Thoracic aorta (tissue), 2 donors: ENCODE measurements at regions not wholly inside any gene's neighbourhood (a gene's known extent, or its start where the extent isn't known, plus 50 kb on each side); places are given as distances from the start of the nearest gene placed in this dataset.

Experiments
- ATAC-seq: fragments of 150-250 bp; one replicate; pipeline ENCODE4 v1.8.0; 2017; ENCODE audit warnings: low read depth; ENCODE audit not compliant: insufficient number of reproducible peaks, low FRiP score
- DNase-seq: peaks from one replicate; pipeline ENCODE4 v3.0.0-alpha.2; 2020; ENCODE audit warnings: low spot score
- H3K27ac ChIP-seq, 2 donors: fragments of 200-600 bp; sonication (generic); 1 replicate in 1 of 2; 2 replicates in 1 of 2; pipeline ENCODE4 v1.5.1; 2016; ENCODE audit warnings: mild to moderate bottlenecking in 2 of 2, moderate library complexity in 2 of 2
- H3K27me3 ChIP-seq: fragments of 200-600 bp; sonication (generic); replicated peaks from 2 replicates; pipeline ENCODE4 v1.6.0; 2016; ENCODE audit warnings: mild to moderate bottlenecking; ENCODE audit not compliant: insufficient read depth
- H3K36me3 ChIP-seq: fragments of 200-600 bp; sonication (generic); one replicate; pipeline ENCODE4 v1.5.1; 2016
- H3K4me1 ChIP-seq, 2 donors: fragments of 200-600 bp; sonication (generic); 1 replicate in 1 of 2; 2 replicates in 1 of 2; pipeline versions ENCODE4 v1.5.1 to v1.6.0; 2016; ENCODE audit warnings: low read depth in 2 of 2, mild to moderate bottlenecking in 1 of 2; ENCODE audit not compliant: control insufficient read depth in 1 of 2
- H3K4me3 ChIP-seq: fragments of 200-600 bp; sonication (generic); 2 replicates; pipeline ENCODE4 v1.5.1; 2016; ENCODE audit warnings: mild to moderate bottlenecking
- H3K9me3 ChIP-seq: fragments of 200-600 bp; sonication (generic); 2 replicates; pipeline ENCODE4 v1.5.1; 2016
- TF ChIP-seq, protein P1 (sequence below): fragments of 200-600 bp; sonication (generic); IDR thresholded peaks from one replicate; pipeline ENCODE4 v1.5.1; 2019; ENCODE audit warnings: antibody characterized with exemption

DNA sequence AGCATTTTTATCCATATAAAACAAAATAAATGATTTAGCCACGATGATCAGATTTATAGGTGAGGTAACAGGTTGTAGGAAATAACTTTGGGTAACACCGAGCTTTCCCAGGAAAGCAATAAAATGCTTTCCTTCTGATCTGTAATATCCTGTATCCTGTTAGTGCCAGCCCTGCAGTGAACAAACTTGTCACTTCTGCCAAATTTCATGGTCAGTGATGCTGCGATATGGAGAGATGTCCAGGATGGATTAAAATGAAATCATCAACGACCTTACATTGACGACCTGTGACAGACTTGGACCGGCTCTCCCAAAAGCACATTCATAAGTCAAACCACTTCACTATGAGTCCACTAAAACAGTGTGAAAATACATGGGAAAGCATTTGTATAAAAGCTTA lies 608.0 kb upstream of the NRP1 start:
- Histone ChIP-seq H3K36me3 (no peaks in the 10 kb centered on the region), H3K27ac (no peak overlapping the region), H3K4me1 (no peaks in the 10 kb centered on the region), H3K9me3 (no peaks in the 10 kb centered on the region), H3K27me3 (no peaks in the 10 kb centered on the region), H3K4me3 (no peak overlapping the region)
- ATAC-seq = no peak
- DNase-seq = no peak
- TF ChIP-seq, protein P1, sequence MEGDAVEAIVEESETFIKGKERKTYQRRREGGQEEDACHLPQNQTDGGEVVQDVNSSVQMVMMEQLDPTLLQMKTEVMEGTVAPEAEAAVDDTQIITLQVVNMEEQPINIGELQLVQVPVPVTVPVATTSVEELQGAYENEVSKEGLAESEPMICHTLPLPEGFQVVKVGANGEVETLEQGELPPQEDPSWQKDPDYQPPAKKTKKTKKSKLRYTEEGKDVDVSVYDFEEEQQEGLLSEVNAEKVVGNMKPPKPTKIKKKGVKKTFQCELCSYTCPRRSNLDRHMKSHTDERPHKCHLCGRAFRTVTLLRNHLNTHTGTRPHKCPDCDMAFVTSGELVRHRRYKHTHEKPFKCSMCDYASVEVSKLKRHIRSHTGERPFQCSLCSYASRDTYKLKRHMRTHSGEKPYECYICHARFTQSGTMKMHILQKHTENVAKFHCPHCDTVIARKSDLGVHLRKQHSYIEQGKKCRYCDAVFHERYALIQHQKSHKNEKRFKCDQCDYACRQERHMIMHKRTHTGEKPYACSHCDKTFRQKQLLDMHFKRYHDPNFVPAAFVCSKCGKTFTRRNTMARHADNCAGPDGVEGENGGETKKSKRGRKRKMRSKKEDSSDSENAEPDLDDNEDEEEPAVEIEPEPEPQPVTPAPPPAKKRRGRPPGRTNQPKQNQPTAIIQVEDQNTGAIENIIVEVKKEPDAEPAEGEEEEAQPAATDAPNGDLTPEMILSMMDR = no peak

- no peak overlapping the region for H3K4me3 ChIP-seq
- no peak overlapping the region for H3K27ac ChIP-seq
- no peaks in the 10 kb centered on the region for H3K9me3 ChIP-seq
- H3K36me3 ChIP-seq = no peaks in the 10 kb centered on the region
- no peaks in the 10 kb centered on the region for H3K27me3 ChIP-seq
- ATAC-seq (no peak), DNase-seq (no peak)
- no peaks in the 10 kb centered on the region for H3K4me1 ChIP-seq
- TF ChIP-seq, protein P1 = no peak
These were observed 605.4 kb upstream of the NRP1 start for GRCh38 chr10:33939892-33940291.

- no peaks in the 10 kb centered on the region for H3K4me1 ChIP-seq
- no peak overlapping the region for H3K4me3 ChIP-seq
- H3K27ac ChIP-seq = no peak overlapping the region
- ATAC-seq (no peak), DNase-seq (no peak)
- H3K27me3 ChIP-seq = no peaks in the 10 kb centered on the region
- TF ChIP-seq, protein P1 = no peak
- H3K9me3 ChIP-seq = no peaks in the 10 kb centered on the region
- H3K36me3 ChIP-seq = no peaks in the 10 kb centered on the region
These were observed 604.9 kb upstream of the NRP1 start for GRCh38 chr10:33939410-33939809.

DNA sequence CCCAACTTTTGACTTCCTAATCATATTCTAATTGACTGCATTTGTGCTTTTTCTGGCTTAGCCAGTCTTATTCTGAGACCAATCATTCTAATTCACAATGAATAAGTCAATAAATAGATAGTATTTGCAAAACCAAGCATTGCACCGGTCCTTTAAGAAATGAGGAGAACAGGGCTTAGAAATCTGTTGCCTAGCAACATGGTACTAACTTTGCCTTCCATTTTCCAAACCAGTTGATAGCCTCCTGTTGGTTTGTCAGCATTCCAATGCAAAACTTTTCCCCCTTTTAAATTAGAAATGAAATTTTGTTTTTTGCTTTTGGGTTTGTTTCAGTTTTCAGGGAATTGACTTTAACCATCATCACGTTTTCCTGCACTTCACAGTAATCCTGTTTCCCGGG lies 603.5 kb upstream of the NRP1 start:
- ATAC-seq = no peak
- TF ChIP-seq, protein P1 = no peak

GRCh38 chr10:33937036-33937730 lies 602.7 kb upstream of the NRP1 start:
- TF ChIP-seq, protein P1 = no peak
- Histone ChIP-seq H3K27me3 (no peaks in the 10 kb centered on the region), H3K4me1 (no peaks in the 10 kb centered on the region), H3K27ac (no peak overlapping the region), H3K9me3 (no peaks in the 10 kb centered on the region), H3K4me3 (no peak overlapping the region), H3K36me3 (no peaks in the 10 kb centered on the region)
- DNase-seq = no peak
- ATAC-seq = no peak

More for the DNA sequence above, 603.5 kb upstream of the NRP1 start:
- Histone ChIP-seq H3K27ac (no peak overlapping the region), H3K4me1 (no peaks in the 10 kb centered on the region), H3K36me3 (no peaks in the 10 kb centered on the region), H3K4me3 (no peak overlapping the region), H3K9me3 (no peaks in the 10 kb centered on the region), H3K27me3 (no peaks in the 10 kb centered on the region)
- DNase-seq = no peak
